ENCODE measurements at regions not wholly inside any gene's neighbourhood (a gene's known extent, or its start where the extent isn't known, plus 50 kb on each side); places are given as distances from the start of the nearest gene placed in this dataset.

DNA sequence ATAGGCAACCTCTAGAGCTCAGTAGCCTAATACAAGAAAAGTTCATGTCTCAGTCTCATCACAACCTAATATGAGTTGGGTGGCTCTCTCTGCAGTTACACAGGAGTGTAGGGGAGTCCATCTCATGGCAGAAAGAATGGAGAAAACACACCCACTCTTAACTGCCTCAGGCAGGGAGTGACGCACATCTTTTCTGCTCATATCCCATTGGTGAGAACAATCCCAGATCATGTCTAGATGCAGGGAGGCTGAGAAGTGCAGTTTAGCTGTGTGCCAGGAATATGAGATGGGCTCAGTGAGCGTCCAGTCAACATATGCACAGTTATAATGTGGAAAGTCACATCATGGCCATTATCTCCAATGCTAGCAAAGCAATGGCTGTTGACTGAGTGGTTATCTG lies 59.3 kb upstream of the KCNA5 start:
- no peaks in the 10 kb centered on the region for H3K27me3 Mint-ChIP-seq (ENCODE audit: insufficient read depth, low read depth)
- H3K27me3 ChIP-seq: peaks cover 4% of the 10 kb centered on the region

DNA sequence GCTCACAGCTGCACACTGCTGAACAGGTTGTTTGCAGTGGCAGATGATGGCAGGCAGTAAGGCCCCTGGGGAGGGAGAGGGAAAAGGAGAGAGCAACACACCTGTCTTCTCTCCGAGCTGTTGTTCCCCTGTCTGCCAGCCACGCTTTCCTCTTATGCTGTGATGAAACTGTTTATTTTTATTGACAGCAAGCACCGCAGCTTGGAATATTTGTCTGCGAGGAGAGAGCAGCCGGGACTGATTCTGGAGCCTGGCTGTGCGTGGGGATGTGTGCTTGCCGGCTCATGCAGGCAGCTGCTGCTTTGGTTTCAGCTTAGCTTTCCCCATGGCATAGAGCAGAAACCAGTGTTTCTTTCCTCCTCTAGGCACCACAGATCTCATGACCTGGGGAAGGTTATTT lies 58.7 kb upstream of the KCNA5 start:
- no peak overlapping the region for H3K27ac Mint-ChIP-seq
- no peaks in the 10 kb centered on the region for H3K36me3 Mint-ChIP-seq
- H3K79me2 ChIP-seq (ENCODE audit: low read depth): no peaks in the 10 kb centered on the region
- H3K9me3 ChIP-seq (ENCODE audit: low read depth): no peaks in the 10 kb centered on the region
- no peak overlapping the region for H2AFZ ChIP-seq (replicated peaks)
- H3K4me3 Mint-ChIP-seq: no peak overlapping the region
- no peaks in the 10 kb centered on the region for H3K9me3 Mint-ChIP-seq
- no peak overlapping the region for H3K27ac ChIP-seq
- no peaks in the 10 kb centered on the region for H3K27me3 Mint-ChIP-seq (ENCODE audit: insufficient read depth, low read depth)
- no peaks in the 10 kb centered on the region for H4K20me1 ChIP-seq (ENCODE audit: low read depth)
- DNase-seq (ENCODE audit: low spot score): no peak
- peaks cover 7% of the 10 kb centered on the region for H3K4me1 ChIP-seq
- H3K9ac ChIP-seq: no peak overlapping the region
- no peak overlapping the region for H3K4me3 ChIP-seq
- H3K36me3 ChIP-seq: no peaks in the 10 kb centered on the region
- no peaks in the 10 kb centered on the region for H3F3A ChIP-seq (ENCODE audit: low read depth)
- H3K4me1 Mint-ChIP-seq: peaks cover 4% of the 10 kb centered on the region
- no peak for TF ChIP-seq EZH2phosphoT487 (IDR thresholded peaks at IDR 0.05)
- TF ChIP-seq, protein P1, sequence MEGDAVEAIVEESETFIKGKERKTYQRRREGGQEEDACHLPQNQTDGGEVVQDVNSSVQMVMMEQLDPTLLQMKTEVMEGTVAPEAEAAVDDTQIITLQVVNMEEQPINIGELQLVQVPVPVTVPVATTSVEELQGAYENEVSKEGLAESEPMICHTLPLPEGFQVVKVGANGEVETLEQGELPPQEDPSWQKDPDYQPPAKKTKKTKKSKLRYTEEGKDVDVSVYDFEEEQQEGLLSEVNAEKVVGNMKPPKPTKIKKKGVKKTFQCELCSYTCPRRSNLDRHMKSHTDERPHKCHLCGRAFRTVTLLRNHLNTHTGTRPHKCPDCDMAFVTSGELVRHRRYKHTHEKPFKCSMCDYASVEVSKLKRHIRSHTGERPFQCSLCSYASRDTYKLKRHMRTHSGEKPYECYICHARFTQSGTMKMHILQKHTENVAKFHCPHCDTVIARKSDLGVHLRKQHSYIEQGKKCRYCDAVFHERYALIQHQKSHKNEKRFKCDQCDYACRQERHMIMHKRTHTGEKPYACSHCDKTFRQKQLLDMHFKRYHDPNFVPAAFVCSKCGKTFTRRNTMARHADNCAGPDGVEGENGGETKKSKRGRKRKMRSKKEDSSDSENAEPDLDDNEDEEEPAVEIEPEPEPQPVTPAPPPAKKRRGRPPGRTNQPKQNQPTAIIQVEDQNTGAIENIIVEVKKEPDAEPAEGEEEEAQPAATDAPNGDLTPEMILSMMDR (IDR thresholded peaks at IDR 0.05): no peak
- H3K4me2 ChIP-seq: no peak overlapping the region
- no peaks in the 10 kb centered on the region for H3K27me3 ChIP-seq

More for the DNA sequence above, 59.3 kb upstream of the KCNA5 start:
- Histone ChIP-seq H4K20me1 (ENCODE audit: low read depth) (no peaks in the 10 kb centered on the region), H3K9ac (no peak overlapping the region), H3K9me3 (ENCODE audit: low read depth) (no peaks in the 10 kb centered on the region), H3K79me2 (ENCODE audit: low read depth) (no peaks in the 10 kb centered on the region), H2AFZ (replicated peaks) (no peak overlapping the region), H3K4me3 (no peak overlapping the region), H3K27ac (no peak overlapping the region), H3K4me2 (no peak overlapping the region), H3K36me3 (no peaks in the 10 kb centered on the region), H3K4me1 (peaks cover 7% of the 10 kb centered on the region), H3F3A (ENCODE audit: low read depth) (no peaks in the 10 kb centered on the region)
- Mint-ChIP-seq H3K9me3 (no peaks in the 10 kb centered on the region), H3K4me1 (peaks cover 4% of the 10 kb centered on the region), H3K4me3 (no peak overlapping the region), H3K27ac (no peak overlapping the region), H3K36me3 (no peaks in the 10 kb centered on the region)
- TF ChIP-seq EZH2phosphoT487 (IDR thresholded peaks at IDR 0.05): no peak
- TF ChIP-seq EZH2 (IDR thresholded peaks at IDR 0.05): no peak
- TF ChIP-seq, protein P1 (IDR thresholded peaks at IDR 0.05): no peak
- DNase-seq (ENCODE audit: low spot score): no peak

DNA sequence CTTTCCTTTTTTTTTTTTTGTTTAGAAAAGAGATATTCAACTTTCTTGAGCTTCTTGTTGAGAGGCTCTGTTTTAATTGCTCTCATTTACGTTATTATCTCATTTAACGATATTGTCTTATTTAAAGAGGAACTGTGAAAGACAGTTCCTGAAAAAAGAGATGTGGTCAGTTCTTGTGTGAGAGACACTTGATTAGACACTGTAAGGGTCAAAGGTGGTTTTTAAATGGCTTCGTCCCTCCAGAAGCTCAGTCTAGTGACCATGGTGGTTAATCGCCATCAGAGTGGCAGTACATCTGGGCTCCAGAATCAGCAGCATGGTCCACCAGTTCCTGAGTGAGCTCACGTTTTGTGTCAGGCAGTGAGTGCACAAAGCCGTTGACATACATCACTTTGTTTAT lies 57.9 kb upstream of the KCNA5 start:
- Histone ChIP-seq H3K36me3 (no peaks in the 10 kb centered on the region), H3K9ac (no peak overlapping the region), H4K20me1 (ENCODE audit: low read depth) (no peaks in the 10 kb centered on the region), H3K79me2 (ENCODE audit: low read depth) (no peaks in the 10 kb centered on the region), H3K4me1 (peaks cover 8% of the 10 kb centered on the region), H3K9me3 (ENCODE audit: low read depth) (no peaks in the 10 kb centered on the region), H3F3A (ENCODE audit: low read depth) (no peaks in the 10 kb centered on the region), H3K4me3 (no peak overlapping the region), H3K4me2 (no peak overlapping the region), H3K27me3 (no peaks in the 10 kb centered on the region), H3K27ac (no peak overlapping the region), H2AFZ (replicated peaks) (no peak overlapping the region)
- H3K36me3 Mint-ChIP-seq: no peaks in the 10 kb centered on the region
- no peak for DNase-seq (ENCODE audit: low spot score)
- no peaks in the 10 kb centered on the region for H3K27me3 Mint-ChIP-seq (ENCODE audit: insufficient read depth, low read depth)
- peaks cover 6% of the 10 kb centered on the region for H3K4me1 Mint-ChIP-seq
- no peaks in the 10 kb centered on the region for H3K9me3 Mint-ChIP-seq
- H3K27ac Mint-ChIP-seq: no peak overlapping the region
- no peak overlapping the region for H3K4me3 Mint-ChIP-seq
- no peak for TF ChIP-seq EZH2phosphoT487 (IDR thresholded peaks at IDR 0.05)
- TF ChIP-seq, protein P1 (IDR thresholded peaks at IDR 0.05): no peak
- TF ChIP-seq EZH2 (IDR thresholded peaks at IDR 0.05): no peak
